IMR-90 (cell line): ENCODE measurements at regions not wholly inside any gene's neighbourhood (a gene's known extent, or its start where the extent isn't known, plus 50 kb on each side); places are given as distances from the start of the nearest gene placed in this dataset.

Source experiments
- ATAC-seq: fragments of 200-7000 bp; cut with Tn5 transposase; 2 replicates; pipeline ENCODE4 v1.9.1; 2020; ENCODE audit warnings: low read depth, mild to moderate bottlenecking, moderate library complexity
- BruUV-seq: library from RNA; stranded (reverse); fragments of 400-500 nt; replicated peaks from 2 replicates; lab custom pipeline; 2021; lab: Mats Ljungman, UMichigan
- CTCF ChIA-PET: fragments of 300-600 bp; formaldehyde crosslinking; extraction: SDS; loops from one replicate; lab custom pipeline; 2021; ENCODE audit warnings: antibody characterized with exemption; lab: Yijun Ruan, JAX
- POLR2A ChIA-PET: fragments of 300-600 bp; sonication (Branson Sonifier 250); formaldehyde crosslinking; loops from one replicate; lab custom pipeline; 2022; ENCODE audit warnings: antibody characterized with exemption; ENCODE audit not compliant: unreplicated experiment; lab: Charles Lee
- DNase-seq: peaks from one replicate; pipeline ENCODE4 v3.0.0; 2013
- H2AFZ ChIP-seq: replicated peaks from 2 replicates; pipeline ENCODE3; 2013; ENCODE audit warnings: low read length, mild to moderate bottlenecking; ENCODE audit not compliant: poor library complexity
- H2AK5ac ChIP-seq: 2 replicates; pipeline ENCODE4 v1.6.1; 2013; ENCODE audit warnings: low read depth, low read length, inconsistent platforms
- H2AK9ac ChIP-seq: replicated peaks from 2 replicates; pipeline ENCODE3; 2013; ENCODE audit warnings: mild to moderate bottlenecking, low read depth, low read length, moderate library complexity; ENCODE audit not compliant: poor library complexity
- H2BK120ac ChIP-seq: 2 replicates; pipeline ENCODE4 v1.6.1; 2013; ENCODE audit warnings: low read depth, low read length, inconsistent platforms
- H2BK15ac ChIP-seq: 3 replicates; pipeline ENCODE4 v1.6.1; 2013; ENCODE audit warnings: low read depth, low read length, inconsistent platforms
- H2BK20ac ChIP-seq: 2 replicates; pipeline ENCODE4 v1.6.1; 2013; ENCODE audit warnings: low read depth, mild to moderate bottlenecking, inconsistent platforms, low read length, moderate library complexity
- H2BK5ac ChIP-seq: 2 replicates; pipeline ENCODE4 v1.6.1; 2013; ENCODE audit warnings: mild to moderate bottlenecking, low read depth, low read length, inconsistent platforms; ENCODE audit not compliant: poor library complexity, severe bottlenecking
- H3K14ac ChIP-seq: replicated peaks from 2 replicates; pipeline ENCODE4 v1.6.1; 2013; ENCODE audit warnings: low read depth, low read length, inconsistent platforms
- H3K18ac ChIP-seq: 2 replicates; pipeline ENCODE4 v1.6.1; 2013; ENCODE audit warnings: low read depth, low read length, control low read depth
- H3K23ac ChIP-seq: 2 replicates; pipeline ENCODE4 v1.6.1; 2013; ENCODE audit warnings: low read depth, low read length, inconsistent platforms
- H3K27ac ChIP-seq: 2 replicates; pipeline ENCODE4 v1.5.1; 2013; ENCODE audit warnings: mild to moderate bottlenecking, control low read depth, low read length; ENCODE audit not compliant: insufficient read depth
- H3K27me3 ChIP-seq: 2 replicates; pipeline ENCODE4 v1.6.1; 2013; ENCODE audit warnings: low read length; ENCODE audit not compliant: control insufficient read depth, insufficient read depth
- H3K36me3 ChIP-seq: 2 replicates; pipeline ENCODE4 v1.6.1; 2013; ENCODE audit warnings: low read length, mixed read lengths; ENCODE audit not compliant: control insufficient read depth, insufficient read depth
- H3K4ac ChIP-seq: 2 replicates; pipeline ENCODE4 v1.6.1; 2013; ENCODE audit warnings: low read depth, low read length, inconsistent platforms
- H3K4me1 ChIP-seq: 2 replicates; pipeline ENCODE4 v1.6.1; 2013; ENCODE audit warnings: low read length, mixed read lengths; ENCODE audit not compliant: control insufficient read depth, insufficient read depth
- H3K4me2 ChIP-seq: 2 replicates; pipeline ENCODE4 v1.6.1; 2013; ENCODE audit warnings: low read depth, mild to moderate bottlenecking, control low read depth, low read length, moderate library complexity
- H3K4me3 ChIP-seq: 2 replicates; pipeline ENCODE4 v1.5.1; 2013; ENCODE audit warnings: low read depth, mild to moderate bottlenecking, control low read depth, low read length, moderate library complexity; ENCODE audit not compliant: insufficient read depth
- H3K56ac ChIP-seq: 2 replicates; pipeline ENCODE4 v1.6.1; 2013; ENCODE audit warnings: low read length, inconsistent platforms; ENCODE audit not compliant: insufficient read depth; ENCODE audit errors: extremely low read depth
- H3K79me1 ChIP-seq, 2 experiments: 2 replicates each; pipeline ENCODE4 v1.6.1; 2013; ENCODE audit warnings: low read length in 2 of 2, inconsistent platforms in 1 of 2, low read depth in 1 of 2
- H3K9ac ChIP-seq: 2 replicates; pipeline ENCODE4 v1.6.1; 2013; ENCODE audit warnings: low read depth, low read length, control low read depth
- H3K9me1 ChIP-seq: 2 replicates; pipeline ENCODE4 v1.6.1; 2013; ENCODE audit warnings: low read length, inconsistent platforms; ENCODE audit not compliant: insufficient read depth
- H3K9me3 ChIP-seq: 2 replicates; pipeline ENCODE4 v1.6.1; 2013; ENCODE audit warnings: low read length; ENCODE audit not compliant: control insufficient read depth, insufficient read depth
- H4K20me1 ChIP-seq: 2 replicates; pipeline ENCODE4 v1.6.1; 2013; ENCODE audit warnings: low read length, inconsistent platforms; ENCODE audit not compliant: insufficient read depth
- H4K5ac ChIP-seq: 2 replicates; pipeline ENCODE4 v1.6.1; 2013; ENCODE audit warnings: mild to moderate bottlenecking, low read depth, low read length, control low read depth
- H4K8ac ChIP-seq, 2 experiments: 2 replicates each; pipeline ENCODE4 v1.6.1; 2013; ENCODE audit warnings: low read depth in 2 of 2, low read length in 2 of 2, control low read depth in 1 of 2, inconsistent platforms in 1 of 2
- H4K91ac ChIP-seq: 2 replicates; pipeline ENCODE4 v1.6.1; 2013; ENCODE audit warnings: low read depth, low read length, inconsistent platforms; ENCODE audit not compliant: insufficient read depth
- BHLHE40 ChIP-seq: fragments of 150-350 bp; IDR thresholded peaks from 2 replicates; pipeline ENCODE4 v1.6.1; 2016; ENCODE audit warnings: mild to moderate bottlenecking, low read depth, low read length
- CEBPB ChIP-seq: IDR thresholded peaks from 2 replicates; pipeline ENCODE4 v1.6.1; 2012; ENCODE audit warnings: low read depth, low read length, improper control_type of control experiment
- CHD1 ChIP-seq: IDR thresholded peaks from 2 replicates; pipeline ENCODE4 v1.6.1; 2012; ENCODE audit warnings: low read depth, low read length, improper control_type of control experiment
- CTCF ChIP-seq: conservative IDR thresholded peaks from 2 replicates; pipeline ENCODE4 v1.5.1; 2012; ENCODE audit warnings: mild to moderate bottlenecking, low read depth, low read length, improper control_type of control experiment
- ELK1 ChIP-seq: fragments of 150-350 bp; IDR thresholded peaks from 2 replicates; pipeline ENCODE4 v1.6.1; 2016; ENCODE audit warnings: low read depth, mild to moderate bottlenecking, low read length, moderate library complexity, borderline replicate concordance
- MAZ ChIP-seq: IDR thresholded peaks from 2 replicates; pipeline ENCODE4 v1.6.1; 2012; ENCODE audit warnings: low read depth, mild to moderate bottlenecking, low read length, improper control_type of control experiment, moderate library complexity, borderline replicate concordance
- MXI1 ChIP-seq: IDR thresholded peaks from 2 replicates; pipeline ENCODE4 v1.6.1; 2012; ENCODE audit warnings: low read depth, mild to moderate bottlenecking, low read length, moderate library complexity, borderline replicate concordance
- NFE2L2 ChIP-seq: fragments of 150-350 bp; IDR thresholded peaks from 2 replicates; pipeline ENCODE4 v1.6.1; 2016; ENCODE audit warnings: low read depth, mild to moderate bottlenecking, low read length
- POLR2A ChIP-seq: IDR thresholded peaks from 2 replicates; pipeline ENCODE4 v1.6.1; 2012; ENCODE audit warnings: mild to moderate bottlenecking, low read depth, low read length
- RAD21 ChIP-seq: IDR thresholded peaks from 2 replicates; pipeline ENCODE4 v1.6.1; 2012; ENCODE audit warnings: low read length, improper control_type of control experiment
- RCOR1 ChIP-seq: IDR thresholded peaks from 2 replicates; pipeline ENCODE4 v1.6.1; 2012; ENCODE audit warnings: mild to moderate bottlenecking, low read length, improper control_type of control experiment; ENCODE audit not compliant: insufficient replicate concordance
- SMC3 ChIP-seq: fragments of 150-350 bp; IDR thresholded peaks from 2 replicates; pipeline ENCODE4 v1.6.1; 2016; ENCODE audit warnings: low read depth, mild to moderate bottlenecking, antibody characterized with exemption, low read length, moderate library complexity
- USF2 ChIP-seq: fragments of 150-350 bp; IDR thresholded peaks from 2 replicates; pipeline ENCODE4 v1.6.1; 2017; ENCODE audit warnings: mild to moderate bottlenecking, antibody characterized with exemption, low read length, low read depth
- WGBS, 2 experiments: methylation state at CpG; one replicate each; pipeline versions ENCODE4 v1.1.5 to v1.1.7; 2013; ENCODE audit warnings: missing lambda C conversion rate in 2 of 2; ENCODE audit not compliant: insufficient read length in 1 of 2; ENCODE audit errors: extremely low coverage in 2 of 2; 5-methylcytosine and 5-hydroxymethylcytosine counted together
- dilution Hi-C: fragments of 300-500 bp; cut with HindIII; formaldehyde crosslinking; loops from one replicate; pipeline ENCODE4 v1.14.3; 2018; ENCODE audit warnings: low sequenced_read_pairs; ENCODE audit not compliant: unreplicated experiment
- in situ Hi-C: fragments of 300-500 bp; cut with MboI; formaldehyde crosslinking; loops from 3 replicates; pipeline ENCODE4 v1.14.3; 2019; ENCODE audit warnings: low sequenced_read_pairs, inconsistent platforms, mixed read lengths
- intact Hi-C: fragments of 100-400 bp; cut with micrococcal nuclease; formaldehyde crosslinking; loops from 2 replicates; pipeline ENCODE4 v1.10.0; 2022

- no peaks in the 10 kb centered on the region for H4K20me1 ChIP-seq
- H3K4me2 ChIP-seq, result no peak overlapping the region
- H3K79me1 ChIP-seq, result no peaks in the 10 kb centered on the region
- in situ Hi-C loops (no loop called here), dilution Hi-C loops (no loop called here), intact Hi-C loops (no loop called here)
- no peak overlapping the region for H3K4me3 ChIP-seq
- DNase-seq (no peak), ATAC-seq (no peak)
- BruUV-seq, result no TSS peak
- TF ChIP-seq RCOR1 (no peak), BHLHE40 (no peak), ELK1 (no peak), RAD21 (no peak), MAZ (no peak), CTCF (no peak), CEBPB (no peak), USF2 (no peak), SMC3 (no peak), CHD1 (no peak), MXI1 (no peak), POLR2A (no peak), NFE2L2 (no peak)
- no peak overlapping the region for H3K23ac ChIP-seq
- H3K4ac ChIP-seq, result no peak overlapping the region
- H3K14ac ChIP-seq, result no peak overlapping the region
- 100% methylated on average over 1 of the region's 4 CpGs; no CpG with 5 or more reads in 1 of the 2 experiments for WGBS, 2 experiments
- no peak overlapping the region for H2BK15ac ChIP-seq
- H3K27me3 ChIP-seq, result no peaks in the 10 kb centered on the region
- H3K56ac ChIP-seq, result no peak overlapping the region
- H4K91ac ChIP-seq, result no peak overlapping the region
- no peak overlapping the region for H2AK5ac ChIP-seq
- no peak overlapping the region for H2AFZ ChIP-seq
- no peaks in the 10 kb centered on the region for H3K9me3 ChIP-seq
- ChIA-PET CTCF (no interaction called here), POLR2A (no interaction called here)
- H3K9me1 ChIP-seq, result no peaks in the 10 kb centered on the region
- no peak overlapping the region for H2BK20ac ChIP-seq
- no peaks in the 10 kb centered on the region for H3K36me3 ChIP-seq
- no peak overlapping the region for H2AK9ac ChIP-seq
- no peak overlapping the region for H3K18ac ChIP-seq
- H3K4me1 ChIP-seq, result no peaks in the 10 kb centered on the region
- H3K27ac ChIP-seq, result no peak overlapping the region
- H2BK120ac ChIP-seq, result no peak overlapping the region
- no peak overlapping the region for H4K8ac ChIP-seq
- no peak overlapping the region for H2BK5ac ChIP-seq
- H3K9ac ChIP-seq, result no peak overlapping the region
- H4K5ac ChIP-seq, result no peak overlapping the region
These were observed 77.0 kb downstream of the RAD51AP2 start for GRCh38 chr2:17441055-17441771.
